CD4-positive, CD25-positive, alpha-beta regulatory T cell (primary cell): ENCODE measurements at regions not wholly inside any gene's neighbourhood (a gene's known extent, or its start where the extent isn't known, plus 50 kb on each side); places are given as distances from the start of the nearest gene placed in this dataset.

ENCODE experiments used
- ATAC-seq, 2 donors: fragments of 150-1000 bp; cut with Tn5 transposase; one replicate each; pipeline ENCODE4 v1.10.0; 2021; ENCODE audit warnings: low read depth in 2 of 2, moderate number of reproducible peaks in 2 of 2, moderate library complexity in 1 of 2
- DNase-seq, 3 donors: peaks; one replicate each; pipeline versions ENCODE4 v3.0.0 to v3.0.0-alpha.2; 2012 to 2022; ENCODE audit warnings: mixed read lengths in 1 of 3
- H3K27ac ChIP-seq: one replicate; pipeline ENCODE4 v1.7.0; 2013; ENCODE audit warnings: mild to moderate bottlenecking, low read length; ENCODE audit not compliant: insufficient read depth, poor library complexity, severe bottlenecking
- H3K27me3 ChIP-seq: one replicate; pipeline ENCODE4 v1.7.0; 2013; ENCODE audit warnings: low read length; ENCODE audit not compliant: control insufficient read depth, insufficient read depth
- H3K36me3 ChIP-seq: one replicate; pipeline ENCODE4 v1.7.0; 2013; ENCODE audit warnings: mild to moderate bottlenecking, low read length, moderate library complexity; ENCODE audit not compliant: control insufficient read depth, insufficient read depth
- H3K4me1 ChIP-seq: 2 replicates; pipeline ENCODE4 v1.7.0; 2013; ENCODE audit warnings: mild to moderate bottlenecking, low read length; ENCODE audit not compliant: insufficient read depth, control insufficient read depth, poor library complexity, severe bottlenecking
- H3K4me3 ChIP-seq: one replicate; pipeline ENCODE4 v1.7.0; 2013; ENCODE audit warnings: low read depth, mild to moderate bottlenecking, low read length, moderate library complexity
- H3K9me3 ChIP-seq, 2 experiments: 1 replicate in 1 of 2; 2 replicates in 1 of 2; pipeline ENCODE4 v1.7.0; 2013; ENCODE audit warnings: low read length in 2 of 2, mild to moderate bottlenecking in 1 of 2, moderate library complexity in 1 of 2; ENCODE audit not compliant: control insufficient read depth in 2 of 2
- H3K27ac Mint-ChIP-seq, 3 donors: one replicate each; pipeline ENCODE4 v1.8.0; 2020 to 2022; ENCODE audit warnings: mild to moderate bottlenecking in 3 of 3, mixed read lengths in 3 of 3, moderate library complexity in 2 of 3
- H3K27me3 Mint-ChIP-seq: one replicate; pipeline ENCODE4 v1.8.0; 2022; ENCODE audit warnings: mild to moderate bottlenecking, mixed read lengths
- H3K36me3 Mint-ChIP-seq: one replicate; pipeline ENCODE4 v1.8.0; 2020; ENCODE audit warnings: mixed read lengths
- H3K4me1 Mint-ChIP-seq, 4 donors: one replicate each; pipeline ENCODE4 v1.8.0; 2020 to 2022; ENCODE audit warnings: mixed read lengths in 4 of 4, mild to moderate bottlenecking in 1 of 4
- H3K4me3 Mint-ChIP-seq, 4 donors: one replicate each; pipeline ENCODE4 v1.8.0; 2020 to 2022; ENCODE audit warnings: mild to moderate bottlenecking in 4 of 4, mixed read lengths in 4 of 4, moderate library complexity in 3 of 4
- H3K9me3 Mint-ChIP-seq, 7 donors: one replicate each; pipeline ENCODE4 v1.8.0; 2020 to 2022; ENCODE audit warnings: mixed read lengths in 7 of 7, mild to moderate bottlenecking in 3 of 7, moderate library complexity in 2 of 7

- H3K4me3 Mint-ChIP-seq = no peak overlapping the region
Observed at GRCh38 chrX:8927066-8927635, 106.8 kb downstream of the FAM9B start.

GRCh38 chrX:8921615-8922014 lies 112.3 kb downstream of the FAM9B start:
- no peaks in the 10 kb centered on the region for H3K27me3 ChIP-seq
- Mint-ChIP-seq H3K4me1 (no peaks in the 10 kb centered on the region), H3K4me3 (no peak overlapping the region), H3K36me3 (no peaks in the 10 kb centered on the region), H3K9me3 (peaks cover 0 to 4% (median 0%) of the 10 kb centered on the region in 7 donors), H3K27me3 (peaks cover 9% of the 10 kb centered on the region), H3K27ac (no peak overlapping the region)
- no peaks in the 10 kb centered on the region for H3K9me3 ChIP-seq
- H3K4me3 ChIP-seq = no peak overlapping the region
- no peak for ATAC-seq
- no peaks in the 10 kb centered on the region for H3K4me1 ChIP-seq
- no peaks in the 10 kb centered on the region for H3K36me3 ChIP-seq
- no peak for DNase-seq
- H3K27ac ChIP-seq = no peak overlapping the region

More at GRCh38 chrX:8927066-8927635, 106.8 kb downstream of the FAM9B start:
- DNase-seq (no peak), ATAC-seq (no peak)
- Mint-ChIP-seq H3K9me3 (peaks cover 0 to 4% (median 0%) of the 10 kb centered on the region in 7 donors), H3K4me1 (no peaks in the 10 kb centered on the region), H3K36me3 (no peaks in the 10 kb centered on the region), H3K27ac (no peak overlapping the region), H3K27me3 (peaks cover 8% of the 10 kb centered on the region)
- Histone ChIP-seq H3K27me3 (no peaks in the 10 kb centered on the region), H3K27ac (no peak overlapping the region), H3K36me3 (no peaks in the 10 kb centered on the region), H3K4me3 (no peak overlapping the region), H3K4me1 (no peaks in the 10 kb centered on the region), H3K9me3 (no peaks in the 10 kb centered on the region)

DNA sequence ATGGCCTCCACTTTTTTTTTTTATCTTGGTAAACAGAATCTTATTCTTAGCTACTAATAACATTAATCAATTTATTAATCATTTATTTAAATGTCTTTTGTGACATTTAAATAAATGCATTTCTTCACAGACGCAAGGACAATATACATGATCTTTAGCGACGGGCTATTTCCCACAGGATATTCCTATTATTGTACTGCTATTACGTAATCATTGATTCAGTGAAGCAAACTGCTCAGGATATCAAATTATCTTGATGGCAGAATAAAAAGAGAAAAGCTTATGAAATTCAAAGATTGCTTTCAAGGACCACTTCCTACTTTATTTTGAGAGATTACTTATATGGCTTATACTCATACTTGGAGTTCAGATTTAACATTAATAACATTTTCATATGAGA lies 114.1 kb downstream of the FAM9B start:
- no peaks in the 10 kb centered on the region for H3K27me3 ChIP-seq

DNA sequence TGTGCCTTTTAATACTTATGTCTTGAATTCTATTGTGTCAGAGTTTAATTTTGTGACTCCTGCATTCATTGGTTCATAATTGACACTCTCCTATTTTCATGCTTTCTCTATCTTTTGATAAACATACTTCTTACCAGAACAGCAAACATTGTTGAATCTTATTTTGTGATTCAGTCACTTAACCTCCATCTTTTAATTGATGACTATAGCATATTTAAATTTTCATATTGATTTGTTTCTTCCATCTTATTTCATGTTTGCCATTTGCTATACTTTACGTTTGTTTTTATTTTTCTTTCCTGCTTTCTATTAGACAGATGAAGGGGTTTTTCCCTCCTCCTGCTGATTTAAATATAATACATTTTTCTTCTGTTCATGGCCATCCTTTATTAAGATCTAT lies 115.5 kb upstream of the FAM9A start:
- H3K27me3 ChIP-seq = no peaks in the 10 kb centered on the region
- no peak overlapping the region for H3K27ac Mint-ChIP-seq
- H3K36me3 Mint-ChIP-seq = no peaks in the 10 kb centered on the region
- H3K36me3 ChIP-seq = no peaks in the 10 kb centered on the region
- H3K27me3 Mint-ChIP-seq = peaks cover 4% of the 10 kb centered on the region
- no peak overlapping the region for H3K4me3 Mint-ChIP-seq
- H3K9me3 Mint-ChIP-seq = no peaks in the 10 kb centered on the region
- no peak overlapping the region for H3K4me3 ChIP-seq
- no peak for DNase-seq
- H3K27ac ChIP-seq = no peak overlapping the region
- no peaks in the 10 kb centered on the region for H3K4me1 ChIP-seq
- no peaks in the 10 kb centered on the region for H3K9me3 ChIP-seq
- no peak for ATAC-seq
- H3K4me1 Mint-ChIP-seq = no peaks in the 10 kb centered on the region

More for the DNA sequence above, 114.1 kb downstream of the FAM9B start:
- Mint-ChIP-seq H3K4me3 (no peak overlapping the region), H3K4me1 (no peaks in the 10 kb centered on the region), H3K27me3 (peaks cover 4% of the 10 kb centered on the region), H3K36me3 (no peaks in the 10 kb centered on the region), H3K9me3 (no peaks in the 10 kb centered on the region), H3K27ac (no peak overlapping the region)
- Histone ChIP-seq H3K9me3 (no peaks in the 10 kb centered on the region), H3K36me3 (no peaks in the 10 kb centered on the region), H3K4me1 (no peaks in the 10 kb centered on the region), H3K4me3 (no peak overlapping the region), H3K27ac (no peak overlapping the region)
- ATAC-seq (no peak), DNase-seq (no peak)

DNA sequence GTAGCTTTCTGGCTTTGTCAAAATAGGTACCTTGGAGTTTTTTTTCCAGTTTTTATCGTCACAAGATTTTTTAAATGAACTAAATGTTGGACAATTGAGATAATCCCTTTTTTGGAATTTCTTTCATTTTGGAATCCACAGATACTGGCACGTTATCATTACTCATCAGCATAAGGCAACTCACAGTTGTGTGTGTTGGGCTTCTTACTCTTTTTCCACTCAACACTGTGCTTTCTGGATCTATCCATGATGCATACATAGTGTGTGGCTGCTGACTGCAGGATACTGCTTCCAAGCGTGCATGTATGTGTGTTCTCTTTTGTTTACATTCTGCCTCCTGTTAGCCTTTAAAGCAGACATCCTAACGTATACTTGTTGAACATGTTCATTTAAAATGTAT lies 113.5 kb upstream of the FAM9A start:
- no peaks in the 10 kb centered on the region for H3K4me1 ChIP-seq
- ATAC-seq (no peak), DNase-seq (no peak)
- Mint-ChIP-seq H3K27me3 (peaks cover 4% of the 10 kb centered on the region), H3K4me1 (no peaks in the 10 kb centered on the region), H3K36me3 (no peaks in the 10 kb centered on the region), H3K4me3 (no peak overlapping the region), H3K27ac (no peak overlapping the region), H3K9me3 (no peaks in the 10 kb centered on the region)
- H3K9me3 ChIP-seq = no peaks in the 10 kb centered on the region
- no peak overlapping the region for H3K4me3 ChIP-seq
- H3K27ac ChIP-seq = no peak overlapping the region
- H3K36me3 ChIP-seq = no peaks in the 10 kb centered on the region
- no peaks in the 10 kb centered on the region for H3K27me3 ChIP-seq

GRCh38 chrX:8913655-8914409 lies 112.6 kb upstream of the FAM9A start:
- ATAC-seq (no peak), DNase-seq (no peak)
- H3K4me1 ChIP-seq = no peaks in the 10 kb centered on the region
- no peaks in the 10 kb centered on the region for H3K9me3 ChIP-seq
- Mint-ChIP-seq H3K4me1 (no peaks in the 10 kb centered on the region), H3K4me3 (no peak overlapping the region), H3K27me3 (peaks cover 4% of the 10 kb centered on the region), H3K27ac (no peak overlapping the region), H3K36me3 (no peaks in the 10 kb centered on the region), H3K9me3 (no peaks in the 10 kb centered on the region)
- H3K36me3 ChIP-seq = no peaks in the 10 kb centered on the region
- H3K4me3 ChIP-seq = no peak overlapping the region
- H3K27ac ChIP-seq = no peak overlapping the region
- no peaks in the 10 kb centered on the region for H3K27me3 ChIP-seq

DNA sequence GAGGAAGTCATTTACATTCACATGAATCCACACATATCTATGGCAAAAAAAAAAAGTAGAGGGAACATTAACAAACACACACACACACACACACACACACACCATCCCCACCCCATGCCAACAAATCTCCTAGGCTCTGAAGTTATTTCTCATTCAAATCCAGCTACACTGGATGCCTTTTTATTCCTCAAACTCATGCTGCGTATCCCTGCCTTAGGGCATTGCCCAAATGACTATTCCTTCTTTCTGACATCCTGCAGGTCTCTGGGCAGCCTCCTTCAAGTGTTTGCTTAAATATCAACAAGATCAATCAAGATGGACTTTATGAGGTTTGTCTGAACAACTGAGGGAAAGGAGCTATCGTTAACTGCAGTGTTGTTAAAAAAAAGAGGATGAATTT lies 106.5 kb upstream of the FAM9A start:
- no peaks in the 10 kb centered on the region for H3K36me3 ChIP-seq
- H3K27ac ChIP-seq = no peak overlapping the region
- ATAC-seq (no peak), DNase-seq (no peak)
- peaks cover 0 to 3% (median 0%) of the 10 kb centered on the region in 7 donors for H3K9me3 Mint-ChIP-seq
- no peaks in the 10 kb centered on the region for H3K4me1 Mint-ChIP-seq
- no peak overlapping the region for H3K27ac Mint-ChIP-seq
- no peaks in the 10 kb centered on the region for H3K4me1 ChIP-seq
- no peak overlapping the region for H3K4me3 ChIP-seq
- peaks cover under 1% of the 10 kb centered on the region for H3K27me3 Mint-ChIP-seq
- no peaks in the 10 kb centered on the region for H3K9me3 ChIP-seq
- H3K36me3 Mint-ChIP-seq = no peaks in the 10 kb centered on the region
- no peaks in the 10 kb centered on the region for H3K27me3 ChIP-seq
- no peak overlapping the region for H3K4me3 Mint-ChIP-seq
